Fibroblast of lung (primary cell): ENCODE measurements at regions not wholly inside any gene's neighbourhood (a gene's known extent, or its start where the extent isn't known, plus 50 kb on each side); places are given as distances from the start of the nearest gene placed in this dataset.

ENCODE experiments used
- DNase-seq, 2 donors: peaks; one replicate each; pipeline versions ENCODE4 v3.0.0 to v3.0.0-alpha.2; 2010; ENCODE audit warnings: low read depth in 2 of 2
- H2AFZ ChIP-seq: 2 replicates; pipeline ENCODE4 v1.5.1; 2012; ENCODE audit warnings: low read length, control low read depth, inconsistent platforms
- H3K27ac ChIP-seq: 2 replicates; pipeline ENCODE4 v1.5.1; 2011; ENCODE audit warnings: low read length, control low read depth; ENCODE audit not compliant: insufficient read depth
- H3K27me3 ChIP-seq: 2 replicates; pipeline ENCODE4 v1.5.1; 2011; ENCODE audit warnings: mild to moderate bottlenecking, low read length; ENCODE audit not compliant: control insufficient read depth, insufficient read depth
- H3K36me3 ChIP-seq: 2 replicates; pipeline ENCODE4 v1.5.1; 2011; ENCODE audit warnings: low read length; ENCODE audit not compliant: control insufficient read depth, insufficient read depth
- H3K4me1 ChIP-seq: 2 replicates; pipeline ENCODE4 v1.5.1; 2011; ENCODE audit warnings: low read length; ENCODE audit not compliant: control insufficient read depth, insufficient read depth; ENCODE audit errors: extremely low read depth
- H3K4me2 ChIP-seq: 2 replicates; pipeline ENCODE4 v1.5.1; 2011; ENCODE audit warnings: low read length, control low read depth; ENCODE audit not compliant: insufficient read depth; ENCODE audit errors: extremely low read depth
- H3K4me3 ChIP-seq, 4 experiments: fragments of 200-600 bp in 1 of 4; sonication (generic) in 1 of 4; replicated peaks in 1 of 4; 2 replicates each; pipeline ENCODE4 v1.5.1; 2011 to 2016; ENCODE audit warnings: low read length in 4 of 4, low read depth in 3 of 4, mild to moderate bottlenecking in 3 of 4, control low read depth in 2 of 4, inconsistent platforms in 1 of 4, mixed read lengths in 1 of 4; ENCODE audit not compliant: insufficient read depth in 1 of 4; ENCODE audit errors: control extremely low read depth in 1 of 4
- H3K79me2 ChIP-seq: 2 replicates; pipeline ENCODE4 v1.5.1; 2012; ENCODE audit warnings: mild to moderate bottlenecking, low read length, inconsistent platforms; ENCODE audit not compliant: control insufficient read depth, insufficient read depth
- H3K9ac ChIP-seq: 2 replicates; pipeline ENCODE4 v1.5.1; 2011; ENCODE audit warnings: mild to moderate bottlenecking, low read length, control low read depth; ENCODE audit not compliant: insufficient read depth
- H3K9me3 ChIP-seq: 2 replicates; pipeline ENCODE4 v1.5.1; 2012; ENCODE audit warnings: low read depth, low read length; ENCODE audit not compliant: control insufficient read depth, insufficient read depth
- H4K20me1 ChIP-seq: 2 replicates; pipeline ENCODE4 v1.5.1; 2011; ENCODE audit warnings: low read length; ENCODE audit not compliant: control insufficient read depth, insufficient read depth; ENCODE audit errors: extremely low read depth
- CTCF ChIP-seq, 2 donors: IDR thresholded peaks in 1 of 2; conservative IDR thresholded peaks in 1 of 2; 1 replicate in 1 of 2; 2 replicates in 1 of 2; pipeline ENCODE4 v1.5.1; 2011 to 2012; ENCODE audit warnings: low read length in 2 of 2, control low read depth in 1 of 2, inconsistent platforms in 1 of 2, low read depth in 1 of 2, mild to moderate bottlenecking in 1 of 2

GRCh38 chr6:50661636-50662035 is 51.7 kb upstream of the TFAP2D start:
- TF ChIP-seq CTCF (conservative IDR thresholded peaks at IDR 0.05 in 1 of 2, IDR thresholded peaks at IDR 0.05 in 1 of 2; ENCODE audit: low read depth in 1 of 2, low read length in 2 of 2), result no peak
- Histone ChIP-seq H3K4me3 (no peak overlapping the region), H2AFZ (no peak overlapping the region), H3K36me3 (no peaks in the 10 kb centered on the region), H4K20me1 (no peaks in the 10 kb centered on the region), H3K4me1 (no peaks in the 10 kb centered on the region), H3K4me2 (no peak overlapping the region), H3K9me3 (no peaks in the 10 kb centered on the region), H3K9ac (no peak overlapping the region), H3K27me3 (no peaks in the 10 kb centered on the region), H3K79me2 (no peaks in the 10 kb centered on the region), H3K27ac (no peak overlapping the region)
- no peak for DNase-seq
